ENCODE measurements at regions not wholly inside any gene's neighbourhood (a gene's known extent, or its start where the extent isn't known, plus 50 kb on each side); places are given as distances from the start of the nearest gene placed in this dataset.

DNA sequence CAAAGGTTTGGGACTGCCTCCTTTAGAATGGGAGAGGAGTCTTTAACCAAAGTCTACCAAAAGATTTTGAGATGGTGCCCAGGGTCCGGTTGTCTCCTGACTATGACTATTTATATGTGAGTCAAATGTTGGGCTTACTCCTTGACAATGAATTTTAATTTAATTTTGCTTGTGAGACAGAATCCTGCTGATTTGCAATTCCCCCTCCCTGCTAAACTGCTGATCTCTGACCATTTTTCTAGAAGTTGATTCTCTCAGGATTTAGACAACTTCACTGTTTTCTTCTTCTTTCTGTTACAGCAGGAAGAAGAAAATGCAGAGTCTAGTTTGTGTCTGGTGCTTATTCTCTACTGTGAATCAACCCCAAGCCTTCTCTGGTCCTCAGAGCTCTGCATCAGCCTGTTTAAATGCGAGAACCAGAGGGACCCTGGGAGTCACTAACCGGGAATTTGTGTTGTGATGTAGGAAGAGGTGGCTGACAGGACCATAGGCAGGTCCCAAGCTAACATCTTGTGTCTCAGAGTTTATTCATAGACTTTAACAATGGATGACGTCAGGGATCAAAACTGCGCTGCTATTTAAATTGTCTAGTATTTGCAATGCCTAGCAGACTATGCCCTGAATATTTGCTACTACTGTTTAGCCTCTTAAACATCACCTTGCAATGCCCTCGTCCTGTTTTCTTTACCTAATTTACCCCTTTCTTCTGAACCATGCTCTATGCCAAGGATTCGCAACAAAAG is 124.0 kb upstream of the TAF11L2 start:
- no peak for TF ChIP-seq CREB1 (IDR thresholded peaks at IDR 0.05; ENCODE audit: low read depth)
- no peak for TF ChIP-seq REST (IDR thresholded peaks at IDR 0.05; ENCODE audit: low read depth)
- no peak for TF ChIP-seq NFIC (IDR thresholded peaks at IDR 0.05)
- TF ChIP-seq TEAD4 (IDR thresholded peaks at IDR 0.05), result no peak
- TF ChIP-seq EP300 (IDR thresholded peaks at IDR 0.05; ENCODE audit: borderline replicate concordance), result no peak
- TF ChIP-seq CEBPB (IDR thresholded peaks at IDR 0.05), result no peak
- TF ChIP-seq FOXM1 (IDR thresholded peaks at IDR 0.05; ENCODE audit: borderline replicate concordance, low read depth), result no peak
- TF ChIP-seq YY1 (IDR thresholded peaks at IDR 0.05; ENCODE audit: low read depth), result no peak
- TF ChIP-seq MAX (IDR thresholded peaks at IDR 0.05), result no peak
- no peak for TF ChIP-seq EGR1 (IDR thresholded peaks at IDR 0.05)
- no peak for TF ChIP-seq TCF12 (IDR thresholded peaks at IDR 0.05; ENCODE audit: low read depth)

All from Ishikawa (cell line).